ENCODE measurements at regions not wholly inside any gene's neighbourhood (a gene's known extent, or its start where the extent isn't known, plus 50 kb on each side); places are given as distances from the start of the nearest gene placed in this dataset.

DNA sequence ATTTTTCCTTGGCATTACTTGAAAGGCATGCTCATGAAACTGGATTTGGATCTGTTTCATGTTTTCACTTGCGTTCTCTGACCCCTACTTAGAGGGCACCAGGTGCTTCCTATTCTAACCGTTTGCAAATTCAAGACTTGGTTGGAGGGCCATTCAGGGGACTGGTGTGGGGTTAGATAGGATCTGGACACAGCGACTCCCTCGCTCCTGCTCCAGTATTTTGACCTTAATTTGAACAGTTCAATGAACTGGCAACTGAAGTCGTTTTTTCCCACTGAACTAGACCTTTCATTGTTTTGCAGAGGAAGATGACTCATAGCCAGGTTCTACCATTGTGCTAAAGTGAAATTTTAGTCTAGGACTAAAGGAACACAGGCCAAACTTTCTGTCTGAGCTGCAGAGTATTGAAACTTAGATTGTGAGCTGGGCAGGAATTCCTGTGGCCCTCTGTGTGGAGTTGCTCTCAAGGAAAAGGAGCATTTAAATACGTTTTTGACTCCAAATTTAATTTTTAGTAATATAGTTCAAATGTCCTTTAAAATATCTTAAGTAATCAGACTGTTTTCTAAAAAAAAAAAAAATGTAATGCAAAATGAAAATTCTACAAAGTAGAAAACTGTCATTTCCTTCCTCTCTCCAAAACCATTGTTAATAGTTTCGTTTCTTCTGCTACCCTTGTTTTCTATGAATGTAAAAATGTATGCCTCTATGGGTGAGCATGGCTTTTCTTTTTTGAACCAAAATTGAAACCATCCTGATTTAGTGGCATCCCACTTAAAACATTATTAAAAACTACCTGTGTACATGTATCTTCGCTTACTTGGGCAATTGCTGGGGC lies 64.8 kb downstream of the UTRN start:
- H2AFZ ChIP-seq (ENCODE audit: insufficient read depth, low read depth, low read length, poor library complexity, severe bottlenecking), result no peak overlapping the region
- peaks cover 40% of the 10 kb centered on the region for H4K20me1 ChIP-seq (ENCODE audit: control insufficient read depth, insufficient read depth, low read length, poor library complexity, severe bottlenecking)
- 0% methylated on average over 2 of the region's 8 CpGs for WGBS (ENCODE audit: insufficient coverage)
- no peaks in the 10 kb centered on the region for H3K27me3 ChIP-seq (replicated peaks in 1 of 4; ENCODE audit: control extremely low read depth in 1 of 4, control insufficient read depth in 3 of 4, insufficient read depth in 4 of 4, low read length in 3 of 4)
- peaks cover 85% of the 10 kb centered on the region for H3K4me1 Mint-ChIP-seq
- H3K9me3 ChIP-seq (ENCODE audit: control extremely low read depth in 1 of 3, control insufficient read depth in 2 of 3, insufficient read depth in 1 of 3, low read length in 2 of 3), result peaks cover 0 to 7% (median 0%) of the 10 kb centered on the region in 3 donors
- peak; percentile 56 for ATAC-seq (ENCODE audit: low read depth)
- TF ChIP-seq EZH2 (IDR thresholded peaks at IDR 0.05; ENCODE audit: borderline replicate concordance, insufficient read depth, low read depth, low read length, poor library complexity, severe bottlenecking), result no peak
- TF ChIP-seq, protein P1, sequence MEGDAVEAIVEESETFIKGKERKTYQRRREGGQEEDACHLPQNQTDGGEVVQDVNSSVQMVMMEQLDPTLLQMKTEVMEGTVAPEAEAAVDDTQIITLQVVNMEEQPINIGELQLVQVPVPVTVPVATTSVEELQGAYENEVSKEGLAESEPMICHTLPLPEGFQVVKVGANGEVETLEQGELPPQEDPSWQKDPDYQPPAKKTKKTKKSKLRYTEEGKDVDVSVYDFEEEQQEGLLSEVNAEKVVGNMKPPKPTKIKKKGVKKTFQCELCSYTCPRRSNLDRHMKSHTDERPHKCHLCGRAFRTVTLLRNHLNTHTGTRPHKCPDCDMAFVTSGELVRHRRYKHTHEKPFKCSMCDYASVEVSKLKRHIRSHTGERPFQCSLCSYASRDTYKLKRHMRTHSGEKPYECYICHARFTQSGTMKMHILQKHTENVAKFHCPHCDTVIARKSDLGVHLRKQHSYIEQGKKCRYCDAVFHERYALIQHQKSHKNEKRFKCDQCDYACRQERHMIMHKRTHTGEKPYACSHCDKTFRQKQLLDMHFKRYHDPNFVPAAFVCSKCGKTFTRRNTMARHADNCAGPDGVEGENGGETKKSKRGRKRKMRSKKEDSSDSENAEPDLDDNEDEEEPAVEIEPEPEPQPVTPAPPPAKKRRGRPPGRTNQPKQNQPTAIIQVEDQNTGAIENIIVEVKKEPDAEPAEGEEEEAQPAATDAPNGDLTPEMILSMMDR (IDR thresholded peaks at IDR 0.05), result no peak
- H3K4me2 ChIP-seq (replicated peaks; ENCODE audit: low read depth, low read length, poor library complexity, severe bottlenecking), result peak overlapping the region; percentile 66
- POLR2A ChIA-PET, result interaction anchor here (0.7 kb wide), 1 partner anchor 133 kb away, joined by 3 read pairs; no protein-coding TSS in a partner anchor
- peaks cover 95% of the 10 kb centered on the region for H3K79me2 ChIP-seq (ENCODE audit: control insufficient read depth, insufficient read depth, low read length)
- peak; percentile 56 for DNase-seq
- H3K4me1 ChIP-seq (ENCODE audit: control insufficient read depth in 2 of 2, insufficient read depth in 2 of 2, low read length in 2 of 2), result peaks cover 85 to 95% of the 10 kb centered on the region in 2 donors
- peak overlapping the region; percentile 96 for H3K27ac Mint-ChIP-seq
- peak overlapping the region; percentile 83 for H3K4me3 Mint-ChIP-seq
- peak overlapping the region in 4 of 5 experiments; percentile 9 to 55 (median 46) for H3K4me3 ChIP-seq (ENCODE audit: control extremely low read depth in 1 of 5, extremely low read depth in 1 of 5, insufficient read depth in 1 of 5, low read depth in 2 of 5, low read length in 4 of 5)
- no peaks in the 10 kb centered on the region for H3K9me3 Mint-ChIP-seq (ENCODE audit: insufficient read depth)
- H3K9ac ChIP-seq (ENCODE audit: low read length), result peak overlapping the region; percentile 46
- H3K27me3 Mint-ChIP-seq, result no peaks in the 10 kb centered on the region
- peaks cover 0 to 6% of the 10 kb centered on the region in 2 experiments for H3K36me3 ChIP-seq (replicated peaks in 1 of 2; ENCODE audit: control extremely low read depth in 1 of 2, control insufficient read depth in 1 of 2, extremely low read depth in 1 of 2, insufficient read depth in 2 of 2, low read length in 1 of 2)
- peak overlapping the region; percentile 79 to 80 for H3K27ac ChIP-seq (ENCODE audit: low read length in 2 of 2)
- intact Hi-C loops (cut with micrococcal nuclease), result loop anchor here (2.0 to 5.0 kb wide), 4 partner anchors 42 to 198 kb away; partner anchors contain the start of gene STX11
- CTCF ChIA-PET, result interaction anchor here (0.8 to 1.2 kb wide), 3 partner anchors 11 to 133 kb away, joined by 3 to 4 read pairs (median 3); no protein-coding TSS in a partner anchor
